SW480 (cell line): ENCODE measurements at regions not wholly inside any gene's neighbourhood (a gene's known extent, or its start where the extent isn't known, plus 50 kb on each side); places are given as distances from the start of the nearest gene placed in this dataset.

ENCODE experiments used
- DNase-seq: peaks from one replicate; pipeline ENCODE4 v3.0.0-alpha.2; 2016; ENCODE audit warnings: low spot score

- DNase-seq = no peak
Measured at GRCh38 chr12:125434936-125435443, 369.8 kb downstream of the AACS start.

- no peak for DNase-seq
Measured at GRCh38 chr12:125435871-125436270, 370.6 kb downstream of the AACS start.

GRCh38 chr12:125436686-125437085 lies 371.5 kb downstream of the AACS start:
- no peak for DNase-seq

- no peak for DNase-seq
Measured at GRCh38 chr12:125440399-125440798, 375.2 kb downstream of the AACS start.

- DNase-seq = no peak
Measured at GRCh38 chr12:125443341-125443740, 378.1 kb downstream of the AACS start.

- no peak for DNase-seq
Measured at GRCh38 chr12:125451408-125451807, 386.2 kb downstream of the AACS start.

GRCh38 chr12:125453751-125454150 lies 388.5 kb downstream of the AACS start:
- no peak for DNase-seq

- no peak for DNase-seq
Measured at GRCh38 chr12:125454291-125454690, 389.1 kb downstream of the AACS start.

GRCh38 chr12:125454786-125455480 lies 389.7 kb downstream of the AACS start:
- DNase-seq = no peak

- DNase-seq = no peak
Measured at GRCh38 chr12:125455556-125455955, 390.3 kb downstream of the AACS start.

GRCh38 chr12:125458552-125459268 lies 393.5 kb downstream of the AACS start:
- DNase-seq = no peak

GRCh38 chr12:125461831-125462230 lies 396.6 kb downstream of the AACS start:
- no peak for DNase-seq

GRCh38 chr12:125463386-125463785 lies 398.2 kb downstream of the AACS start:
- DNase-seq = no peak

GRCh38 chr12:125467363-125467762 lies 402.1 kb downstream of the AACS start:
- no peak for DNase-seq

- DNase-seq = no peak
Measured at GRCh38 chr12:125469683-125470082, 404.4 kb downstream of the AACS start.

GRCh38 chr12:125470838-125471783 lies 405.9 kb downstream of the AACS start:
- no peak for DNase-seq

GRCh38 chr12:125473501-125473900 lies 408.3 kb downstream of the AACS start:
- DNase-seq = no peak

GRCh38 chr12:125487336-125487735 lies 422.1 kb downstream of the AACS start:
- DNase-seq = no peak

GRCh38 chr12:125491553-125491952 lies 426.3 kb downstream of the AACS start:
- DNase-seq = no peak

GRCh38 chr12:125492354-125493270 lies 427.4 kb downstream of the AACS start:
- no peak for DNase-seq

GRCh38 chr12:125493704-125494308 lies 428.6 kb downstream of the AACS start:
- DNase-seq = no peak
